Osteocyte (in vitro differentiated cells): ENCODE measurements at regions not wholly inside any gene's neighbourhood (a gene's known extent, or its start where the extent isn't known, plus 50 kb on each side); places are given as distances from the start of the nearest gene placed in this dataset.

ENCODE experiments used
- DNase-seq: peaks from one replicate; pipeline ENCODE4 v3.0.0; 2021; ENCODE audit warnings: mixed read lengths; ENCODE audit not compliant: unreplicated experiment; ENCODE audit errors: extremely low spot score
- H3K27ac Mint-ChIP-seq: one replicate; pipeline ENCODE4 v1.8.0; 2021; ENCODE audit warnings: mild to moderate bottlenecking, mixed read lengths; ENCODE audit not compliant: unreplicated experiment
- H3K27me3 Mint-ChIP-seq: one replicate; pipeline ENCODE4 v1.8.0; 2021; ENCODE audit warnings: mixed read lengths; ENCODE audit not compliant: unreplicated experiment
- H3K36me3 Mint-ChIP-seq: one replicate; pipeline ENCODE4 v1.8.0; 2021; ENCODE audit warnings: mixed read lengths; ENCODE audit not compliant: unreplicated experiment
- H3K4me1 Mint-ChIP-seq: one replicate; pipeline ENCODE4 v1.8.0; 2021; ENCODE audit warnings: mixed read lengths; ENCODE audit not compliant: unreplicated experiment
- H3K4me3 Mint-ChIP-seq: one replicate; pipeline ENCODE4 v1.8.0; 2021; ENCODE audit warnings: mild to moderate bottlenecking, moderate library complexity, mixed read lengths; ENCODE audit not compliant: unreplicated experiment
- H3K9me3 Mint-ChIP-seq: one replicate; pipeline ENCODE4 v1.8.0; 2021; ENCODE audit warnings: mixed read lengths; ENCODE audit not compliant: unreplicated experiment
- CTCF ChIP-seq: fragments of 200-600 bp; sonication (generic); IDR thresholded peaks from 2 replicates; pipeline ENCODE4 v1.5.0; 2021; ENCODE audit warnings: antibody characterized with exemption, mild to moderate bottlenecking, moderate library complexity

GRCh38 chr22:35138521-35138920 is 72.6 kb downstream of the ISX start:
- TF ChIP-seq CTCF = no peak
- no peak overlapping the region for H3K4me3 Mint-ChIP-seq
- H3K4me1 Mint-ChIP-seq = no peaks in the 10 kb centered on the region
- no peaks in the 10 kb centered on the region for H3K36me3 Mint-ChIP-seq
- peaks cover 6% of the 10 kb centered on the region for H3K27me3 Mint-ChIP-seq
- DNase-seq = no peak
- H3K9me3 Mint-ChIP-seq = peaks cover 7% of the 10 kb centered on the region
- no peak overlapping the region for H3K27ac Mint-ChIP-seq

- Mint-ChIP-seq H3K27me3 (peaks cover 2% of the 10 kb centered on the region), H3K9me3 (peaks cover 7% of the 10 kb centered on the region), H3K36me3 (no peaks in the 10 kb centered on the region), H3K4me1 (no peaks in the 10 kb centered on the region), H3K27ac (no peak overlapping the region), H3K4me3 (no peak overlapping the region)
- DNase-seq = no peak
- TF ChIP-seq CTCF = no peak
These were observed 75.2 kb downstream of the ISX start for GRCh38 chr22:35140879-35141745.

- Mint-ChIP-seq H3K36me3 (no peaks in the 10 kb centered on the region), H3K4me1 (no peaks in the 10 kb centered on the region), H3K27me3 (peaks cover 18% of the 10 kb centered on the region), H3K27ac (no peak overlapping the region), H3K4me3 (no peak overlapping the region), H3K9me3 (no peaks in the 10 kb centered on the region)
- DNase-seq = no peak
- no peak for TF ChIP-seq CTCF
These were observed 82.4 kb downstream of the ISX start for GRCh38 chr22:35148381-35148780.

- Mint-ChIP-seq H3K9me3 (no peaks in the 10 kb centered on the region), H3K4me1 (no peaks in the 10 kb centered on the region), H3K36me3 (no peaks in the 10 kb centered on the region), H3K27me3 (peaks cover 20% of the 10 kb centered on the region), H3K4me3 (no peak overlapping the region), H3K27ac (no peak overlapping the region)
- TF ChIP-seq CTCF = no peak
- no peak for DNase-seq
These were observed 83.0 kb downstream of the ISX start for GRCh38 chr22:35148866-35149548.
